ENCODE measurements at regions not wholly inside any gene's neighbourhood (a gene's known extent, or its start where the extent isn't known, plus 50 kb on each side); places are given as distances from the start of the nearest gene placed in this dataset.

DNA sequence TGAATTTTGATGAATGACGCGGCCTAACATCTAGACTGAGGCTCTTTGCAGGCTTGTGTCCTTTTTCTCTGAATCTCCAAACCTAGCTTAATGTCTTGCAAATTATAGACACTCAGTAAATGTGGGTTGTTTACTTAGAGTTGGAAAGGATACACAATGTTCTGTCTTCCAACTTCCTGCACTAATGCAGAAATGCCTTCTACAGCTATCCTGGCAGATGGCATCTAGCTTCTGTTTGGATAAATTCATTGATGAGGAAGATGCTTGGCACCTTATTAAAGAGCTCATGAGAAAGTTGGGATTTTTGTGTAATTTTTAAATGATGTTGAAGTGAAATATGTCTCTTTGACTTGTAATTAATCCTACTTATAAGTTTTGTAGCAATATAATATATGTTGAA is 1822.2 kb downstream of the MAT2B start:
- Mint-ChIP-seq H3K9me3 (ENCODE audit: unreplicated experiment) (peaks cover 7% of the 10 kb centered on the region), H3K27ac (ENCODE audit: low read depth, unreplicated experiment) (no peak overlapping the region), H3K36me3 (ENCODE audit: insufficient read depth, unreplicated experiment) (peaks cover 4% of the 10 kb centered on the region), H3K4me3 (ENCODE audit: unreplicated experiment) (no peak overlapping the region), H3K4me1 (ENCODE audit: insufficient read depth, unreplicated experiment) (peaks cover 20% of the 10 kb centered on the region), H3K27me3 (ENCODE audit: insufficient read depth, unreplicated experiment) (no peaks in the 10 kb centered on the region)
- ChIA-PET CTCF (interaction anchor here (0.6 to 0.7 kb wide), 2 partner anchors 495 to 1765 kb away, joined by 3 read pairs; no protein-coding TSS in a partner anchor), POLR2A (interaction anchor here (0.7 kb wide), 1 partner anchor 553 kb away, joined by 5 read pairs; no protein-coding TSS in a partner anchor)
- no peak for DNase-seq (ENCODE audit: unreplicated experiment)
- intact Hi-C loops (cut with micrococcal nuclease) = no loop called here
- TF ChIP-seq, protein P1, sequence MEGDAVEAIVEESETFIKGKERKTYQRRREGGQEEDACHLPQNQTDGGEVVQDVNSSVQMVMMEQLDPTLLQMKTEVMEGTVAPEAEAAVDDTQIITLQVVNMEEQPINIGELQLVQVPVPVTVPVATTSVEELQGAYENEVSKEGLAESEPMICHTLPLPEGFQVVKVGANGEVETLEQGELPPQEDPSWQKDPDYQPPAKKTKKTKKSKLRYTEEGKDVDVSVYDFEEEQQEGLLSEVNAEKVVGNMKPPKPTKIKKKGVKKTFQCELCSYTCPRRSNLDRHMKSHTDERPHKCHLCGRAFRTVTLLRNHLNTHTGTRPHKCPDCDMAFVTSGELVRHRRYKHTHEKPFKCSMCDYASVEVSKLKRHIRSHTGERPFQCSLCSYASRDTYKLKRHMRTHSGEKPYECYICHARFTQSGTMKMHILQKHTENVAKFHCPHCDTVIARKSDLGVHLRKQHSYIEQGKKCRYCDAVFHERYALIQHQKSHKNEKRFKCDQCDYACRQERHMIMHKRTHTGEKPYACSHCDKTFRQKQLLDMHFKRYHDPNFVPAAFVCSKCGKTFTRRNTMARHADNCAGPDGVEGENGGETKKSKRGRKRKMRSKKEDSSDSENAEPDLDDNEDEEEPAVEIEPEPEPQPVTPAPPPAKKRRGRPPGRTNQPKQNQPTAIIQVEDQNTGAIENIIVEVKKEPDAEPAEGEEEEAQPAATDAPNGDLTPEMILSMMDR (IDR thresholded peaks at IDR 0.05; ENCODE audit: unreplicated experiment) = no peak
- BruUV-seq (replicated peaks) = no TSS peak

DNA sequence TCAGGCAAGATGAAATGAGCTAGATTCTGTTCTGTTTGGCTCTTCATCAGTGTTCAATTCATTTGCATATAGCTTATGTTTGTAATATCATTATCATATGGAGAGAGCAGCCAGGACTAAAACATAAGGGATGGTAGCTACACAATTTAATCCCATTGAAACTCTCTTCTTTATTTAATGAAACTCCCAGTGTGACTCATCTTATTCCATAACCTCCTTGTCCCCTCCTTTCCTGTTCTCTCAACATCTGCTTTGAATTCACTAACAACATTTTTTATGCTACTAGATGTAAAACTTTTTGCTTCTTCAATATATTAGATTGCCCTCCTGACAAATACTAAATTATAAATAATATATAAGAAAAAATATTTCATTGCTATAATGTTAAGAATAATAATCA is 1823.4 kb downstream of the MAT2B start:
- Mint-ChIP-seq H3K27me3 (ENCODE audit: insufficient read depth, unreplicated experiment) (no peaks in the 10 kb centered on the region), H3K4me3 (ENCODE audit: unreplicated experiment) (no peak overlapping the region), H3K36me3 (ENCODE audit: insufficient read depth, unreplicated experiment) (no peaks in the 10 kb centered on the region), H3K4me1 (ENCODE audit: insufficient read depth, unreplicated experiment) (peaks cover 30% of the 10 kb centered on the region), H3K9me3 (ENCODE audit: unreplicated experiment) (peaks cover 13% of the 10 kb centered on the region), H3K27ac (ENCODE audit: low read depth, unreplicated experiment) (no peak overlapping the region)
- intact Hi-C loops (cut with micrococcal nuclease) = no loop called here
- no TSS peak for BruUV-seq (replicated peaks)
- ChIA-PET POLR2A (interaction anchor here (1.2 kb wide), 1 partner anchor 7 kb away, joined by 3 read pairs; no protein-coding TSS in a partner anchor), CTCF (interaction anchor here (1.0 to 1.6 kb wide), 3 partner anchors 8 to 129 kb away, joined by 3 to 5 read pairs (median 3); no protein-coding TSS in a partner anchor)
- TF ChIP-seq, protein P1 (IDR thresholded peaks at IDR 0.05; ENCODE audit: unreplicated experiment) = no peak
- DNase-seq (ENCODE audit: unreplicated experiment) = peak; percentile 54

DNA sequence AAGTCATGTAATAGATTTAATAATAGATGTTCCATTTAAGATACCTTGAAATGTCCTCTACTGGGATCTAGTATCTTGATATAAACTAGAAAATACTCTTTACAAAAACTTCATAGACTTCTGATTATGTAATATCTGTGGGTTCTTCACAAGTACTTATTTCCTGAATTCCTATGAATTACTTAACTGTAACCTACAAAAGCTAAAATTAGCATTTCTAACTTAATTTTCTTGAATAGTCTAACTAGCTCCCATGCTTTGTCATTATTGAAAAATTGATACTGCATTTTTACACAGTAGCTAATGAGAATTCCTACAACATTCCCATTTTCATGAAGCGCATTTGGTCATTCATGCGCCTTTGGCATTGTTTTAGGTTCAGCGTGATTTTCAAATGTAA is 1828.2 kb downstream of the MAT2B start:
- Mint-ChIP-seq H3K4me3 (ENCODE audit: unreplicated experiment) (no peak overlapping the region), H3K36me3 (ENCODE audit: insufficient read depth, unreplicated experiment) (no peaks in the 10 kb centered on the region), H3K4me1 (ENCODE audit: insufficient read depth, unreplicated experiment) (peaks cover 27% of the 10 kb centered on the region), H3K27ac (ENCODE audit: low read depth, unreplicated experiment) (no peak overlapping the region), H3K27me3 (ENCODE audit: insufficient read depth, unreplicated experiment) (no peaks in the 10 kb centered on the region), H3K9me3 (ENCODE audit: unreplicated experiment) (peaks cover 7% of the 10 kb centered on the region)
- TF ChIP-seq, protein P1 (IDR thresholded peaks at IDR 0.05; ENCODE audit: unreplicated experiment) = no peak
- POLR2A ChIA-PET = interaction anchor here (0.6 to 1.2 kb wide), 3 partner anchors 12 to 852 kb away, joined by 3 read pairs; no protein-coding TSS in a partner anchor
- intact Hi-C loops (cut with micrococcal nuclease) = no loop called here
- CTCF ChIA-PET = interaction anchor here (0.5 to 0.6 kb wide), 2 partner anchors 145 to 1974 kb away, joined by 3 to 4 read pairs; no protein-coding TSS in a partner anchor
- BruUV-seq (replicated peaks) = no TSS peak
- DNase-seq (ENCODE audit: unreplicated experiment) = no peak

DNA sequence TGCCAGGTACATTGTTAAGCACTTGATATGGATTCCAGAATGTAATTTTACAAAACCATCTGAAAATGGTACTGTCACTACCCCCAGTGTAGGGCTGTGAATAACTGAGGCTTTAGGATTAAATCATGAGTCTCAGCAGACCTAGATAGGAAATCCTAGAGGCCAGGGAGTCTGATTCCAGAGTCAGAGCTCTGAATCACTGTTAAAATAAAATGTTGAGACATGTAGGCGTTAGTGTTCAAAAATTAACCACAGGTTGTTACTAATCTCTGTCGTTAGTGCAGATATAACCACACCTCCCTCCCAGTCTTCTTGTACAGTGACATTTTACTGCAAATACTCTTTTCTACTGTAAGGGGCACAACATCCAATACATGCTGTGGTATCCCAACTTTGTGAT is 1828.8 kb downstream of the MAT2B start:
- DNase-seq (ENCODE audit: unreplicated experiment) = peak; percentile 69
- no peak overlapping the region for H3K27ac Mint-ChIP-seq (ENCODE audit: low read depth, unreplicated experiment)
- H3K9me3 Mint-ChIP-seq (ENCODE audit: unreplicated experiment) = peaks cover 7% of the 10 kb centered on the region
- ChIA-PET CTCF (interaction anchor here (0.6 to 0.7 kb wide), 3 partner anchors 16 to 1974 kb away, joined by 3 to 4 read pairs (median 3); no protein-coding TSS in a partner anchor), POLR2A (interaction anchor here (0.6 to 1.1 kb wide), 3 partner anchors 12 to 853 kb away, joined by 3 read pairs; no protein-coding TSS in a partner anchor)
- intact Hi-C loops (cut with micrococcal nuclease) = no loop called here
- peaks cover 22% of the 10 kb centered on the region for H3K4me1 Mint-ChIP-seq (ENCODE audit: insufficient read depth, unreplicated experiment)
- H3K36me3 Mint-ChIP-seq (ENCODE audit: insufficient read depth, unreplicated experiment) = no peaks in the 10 kb centered on the region
- TF ChIP-seq, protein P1 (IDR thresholded peaks at IDR 0.05; ENCODE audit: unreplicated experiment) = no peak
- no peak overlapping the region for H3K4me3 Mint-ChIP-seq (ENCODE audit: unreplicated experiment)
- no peaks in the 10 kb centered on the region for H3K27me3 Mint-ChIP-seq (ENCODE audit: insufficient read depth, unreplicated experiment)
- BruUV-seq (replicated peaks) = no TSS peak

Data from MCF 10A (cell line).